Stimulated activated CD4-positive, alpha-beta T cell treated with anti-CD3 and anti-CD28 coated beads, Interleukin-1b, Interleukin-23, amount 100 ng/mL, for 24 hours (primary cell): ENCODE measurements at regions not wholly inside any gene's neighbourhood (a gene's known extent, or its start where the extent isn't known, plus 50 kb on each side); places are given as distances from the start of the nearest gene placed in this dataset.
"Not testable (repeated sequence)": the region's sequence is repeated elsewhere in the genome, so short reads cannot be mapped to it uniquely, and the experiment has no call there.

Source experiments
- DNase-seq, 4 experiments: peaks; one replicate each; pipeline ENCODE4 v3.0.0-alpha.2; 2020; ENCODE audit warnings: low read depth in 4 of 4, low spot score in 1 of 4

- DNase-seq, result no peak
Measured at GRCh38 chr1:8230292-8230621, 87.7 kb upstream of the SLC45A1 start.

GRCh38 chr1:8228253-8228652 is 89.7 kb upstream of the SLC45A1 start:
- DNase-seq, result no peak

GRCh38 chr1:8227674-8228073 is 90.2 kb upstream of the SLC45A1 start:
- DNase-seq, result not testable (repeated sequence)

- DNase-seq, result no peak
Measured at GRCh38 chr1:8226747-8227146, 91.2 kb upstream of the SLC45A1 start.

GRCh38 chr1:8226024-8226423 is 91.9 kb upstream of the SLC45A1 start:
- not testable (repeated sequence) for DNase-seq

GRCh38 chr1:8223526-8223925 is 94.4 kb upstream of the SLC45A1 start:
- no peak for DNase-seq

- no peak for DNase-seq
Measured at GRCh38 chr1:8222789-8223188, 95.1 kb upstream of the SLC45A1 start.

GRCh38 chr1:8219530-8219929 is 98.4 kb upstream of the SLC45A1 start:
- no peak for DNase-seq

GRCh38 chr1:8218351-8219092 is 99.4 kb upstream of the SLC45A1 start:
- no peak for DNase-seq

- no peak for DNase-seq
Measured at GRCh38 chr1:8217809-8218208, 100.1 kb upstream of the SLC45A1 start.

- DNase-seq, result peak in 2 of 4 experiments; percentile 2 to 16
Measured at GRCh38 chr1:8217011-8217711, 100.8 kb upstream of the SLC45A1 start.

GRCh38 chr1:8216005-8216404 is 101.9 kb upstream of the SLC45A1 start:
- no peak for DNase-seq

- no peak for DNase-seq
Measured at GRCh38 chr1:8214501-8215173, 103.3 kb upstream of the SLC45A1 start.

GRCh38 chr1:8213676-8214075 is 104.2 kb upstream of the SLC45A1 start:
- DNase-seq, result no peak

GRCh38 chr1:8213136-8213535 is 104.8 kb upstream of the SLC45A1 start:
- no peak for DNase-seq

- no peak for DNase-seq
Measured at GRCh38 chr1:8212580-8213031, 105.3 kb upstream of the SLC45A1 start.

GRCh38 chr1:8211883-8212579 is 105.9 kb upstream of the SLC45A1 start:
- DNase-seq, result no peak

GRCh38 chr1:8211251-8211882 is 106.5 kb upstream of the SLC45A1 start:
- DNase-seq, result no peak

- no peak for DNase-seq
Measured at GRCh38 chr1:8207202-8207601, 110.7 kb upstream of the SLC45A1 start.

- DNase-seq, result no peak
Measured at GRCh38 chr1:8206391-8206790, 111.5 kb upstream of the SLC45A1 start.

- DNase-seq, result no peak
Measured at GRCh38 chr1:8205771-8206170, 112.1 kb upstream of the SLC45A1 start.
